Breast epithelium (tissue), 4 donors: ENCODE measurements at regions not wholly inside any gene's neighbourhood (a gene's known extent, or its start where the extent isn't known, plus 50 kb on each side); places are given as distances from the start of the nearest gene placed in this dataset.

Experiments used
- DNase-seq, 2 donors: peaks; one replicate each; pipeline ENCODE4 v3.0.0-alpha.2; 2019; ENCODE audit warnings: low spot score in 2 of 2
- H3K27ac ChIP-seq, 2 donors: fragments of 200-600 bp; sonication (generic) in 1 of 2; one replicate each; pipeline ENCODE4 v1.5.1; 2016 to 2019; ENCODE audit warnings: mild to moderate bottlenecking in 1 of 2
- H3K27me3 ChIP-seq, 2 donors: fragments of 200-600 bp; sonication (generic) in 1 of 2; one replicate each; pipeline versions ENCODE4 v1.5.1 to v1.6.0; 2017 to 2019; ENCODE audit warnings: control low read depth in 1 of 2, mild to moderate bottlenecking in 1 of 2
- H3K36me3 ChIP-seq: fragments of 200-600 bp; one replicate; pipeline ENCODE4 v1.5.1; 2019
- H3K4me1 ChIP-seq, 2 donors: fragments of 200-600 bp; sonication (generic); one replicate each; pipeline ENCODE4 v1.5.1; 2016 to 2019; ENCODE audit warnings: control low read depth in 1 of 2
- H3K4me3 ChIP-seq, 3 donors: fragments of 200-600 bp; sonication (generic); 1 replicate in 2 of 3; 2 replicates in 1 of 3; pipeline ENCODE4 v1.5.1; 2016 to 2019; ENCODE audit warnings: mild to moderate bottlenecking in 3 of 3, moderate library complexity in 2 of 3
- H3K9me3 ChIP-seq, 2 donors: fragments of 200-600 bp; sonication (generic) in 1 of 2; one replicate each; pipeline ENCODE4 v1.5.1; 2016 to 2019; ENCODE audit warnings: control low read depth in 1 of 2
- CTCF ChIP-seq, 3 donors: fragments of 450-650 bp; IDR thresholded peaks; one replicate each; pipeline ENCODE4 v1.5.1; 2016 to 2017; ENCODE audit warnings: antibody characterized with exemption in 3 of 3, mild to moderate bottlenecking in 3 of 3, moderate library complexity in 3 of 3
- POLR2A ChIP-seq: fragments of 450-650 bp; IDR thresholded peaks from one replicate; pipeline ENCODE4 v1.6.1; 2016; ENCODE audit warnings: antibody characterized with exemption, mild to moderate bottlenecking, moderate library complexity
- POLR2AphosphoS5 ChIP-seq, 3 donors: sonication (generic); formaldehyde crosslinking; IDR thresholded peaks; one replicate each; pipeline ENCODE4 v1.6.1; 2017; ENCODE audit warnings: antibody characterized with exemption in 3 of 3
- intact Hi-C: fragments of 100-400 bp; cut with DNase I; formaldehyde crosslinking; loops from one replicate; pipeline ENCODE4 v1.15.1; 2023; ENCODE audit warnings: low total_unique reads

- Histone ChIP-seq H3K27ac (no peak overlapping the region), H3K27me3 (no peaks in the 10 kb centered on the region), H3K9me3 (no peaks in the 10 kb centered on the region), H3K4me3 (no peak overlapping the region), H3K4me1 (no peaks in the 10 kb centered on the region), H3K36me3 (no peaks in the 10 kb centered on the region)
- intact Hi-C loops = no loop called here
- no peak for TF ChIP-seq POLR2A
- no peak for TF ChIP-seq POLR2AphosphoS5 (IDR thresholded peaks at IDR 0.05)
- TF ChIP-seq CTCF (IDR thresholded peaks at IDR 0.05) = no peak
- no peak for DNase-seq
Observed at GRCh38 chr9:20184541-20184940, 395.7 kb upstream of the SLC24A2 start.

- no peak overlapping the region for H3K4me3 ChIP-seq
- no peaks in the 10 kb centered on the region for H3K36me3 ChIP-seq
- H3K27me3 ChIP-seq = no peaks in the 10 kb centered on the region
- no peaks in the 10 kb centered on the region for H3K4me1 ChIP-seq
- TF ChIP-seq POLR2AphosphoS5 (IDR thresholded peaks at IDR 0.05) = no peak
- TF ChIP-seq POLR2A = no peak
- no peak for TF ChIP-seq CTCF (IDR thresholded peaks at IDR 0.05)
- no peak overlapping the region for H3K27ac ChIP-seq
- H3K9me3 ChIP-seq = no peaks in the 10 kb centered on the region
- intact Hi-C loops = no loop called here
- DNase-seq = no peak
Observed at GRCh38 chr9:20178679-20179078, 389.8 kb upstream of the SLC24A2 start.

GRCh38 chr9:20178197-20178596, 389.4 kb upstream of the SLC24A2 start:
- Histone ChIP-seq H3K4me3 (no peak overlapping the region), H3K27ac (no peak overlapping the region), H3K27me3 (no peaks in the 10 kb centered on the region), H3K36me3 (no peaks in the 10 kb centered on the region), H3K9me3 (peaks cover 0 to 5% of the 10 kb centered on the region in 2 donors), H3K4me1 (no peaks in the 10 kb centered on the region)
- TF ChIP-seq POLR2AphosphoS5 (IDR thresholded peaks at IDR 0.05) = no peak
- TF ChIP-seq CTCF (IDR thresholded peaks at IDR 0.05) = no peak
- no peak for TF ChIP-seq POLR2A
- no peak for DNase-seq
- intact Hi-C loops = no loop called here

GRCh38 chr9:20170122-20170521, 381.3 kb upstream of the SLC24A2 start:
- intact Hi-C loops = no loop called here
- H3K36me3 ChIP-seq = no peaks in the 10 kb centered on the region
- TF ChIP-seq CTCF (IDR thresholded peaks at IDR 0.05) (no peak), POLR2AphosphoS5 (IDR thresholded peaks at IDR 0.05) (no peak), POLR2A (no peak)

GRCh38 chr9:20152151-20152725, 363.4 kb upstream of the SLC24A2 start:
- Histone ChIP-seq H3K4me3 (no peak overlapping the region), H3K27ac (no peak overlapping the region), H3K27me3 (no peaks in the 10 kb centered on the region), H3K36me3 (no peaks in the 10 kb centered on the region), H3K9me3 (no peaks in the 10 kb centered on the region), H3K4me1 (no peaks in the 10 kb centered on the region)
- intact Hi-C loops = no loop called here
- DNase-seq = no peak
- TF ChIP-seq CTCF (IDR thresholded peaks at IDR 0.05) (no peak), POLR2A (no peak), POLR2AphosphoS5 (IDR thresholded peaks at IDR 0.05) (no peak)

More at GRCh38 chr9:20170122-20170521, 381.3 kb upstream of the SLC24A2 start:
- H3K27me3 ChIP-seq = no peaks in the 10 kb centered on the region
- no peak for DNase-seq
- H3K4me1 ChIP-seq = no peaks in the 10 kb centered on the region
- H3K27ac ChIP-seq = no peak overlapping the region
- peaks cover 15 to 38% of the 10 kb centered on the region in 2 donors for H3K9me3 ChIP-seq
- H3K4me3 ChIP-seq = no peak overlapping the region
